K562 (cell line): ENCODE measurements at regions not wholly inside any gene's neighbourhood (a gene's known extent, or its start where the extent isn't known, plus 50 kb on each side); places are given as distances from the start of the nearest gene placed in this dataset.

Experiments
- ATAC-seq: fragments of 200-7000 bp; cut with Tn5 transposase; 3 replicates; pipeline ENCODE4 v1.9.1; 2020; ENCODE audit warnings: moderate library complexity
- BruUV-seq: library from RNA; stranded (reverse); fragments of 400-500 nt; replicated peaks from 2 replicates; lab custom pipeline; 2021; lab: Mats Ljungman, UMichigan
- CTCF ChIA-PET: fragments of 300-600 bp; formaldehyde crosslinking; extraction: SDS; loops from one replicate; lab custom pipeline; 2021; ENCODE audit warnings: low intra/inter-chr PET ratio; lab: Yijun Ruan, JAX
- POLR2A ChIA-PET: fragments of 300-600, 350-650 bp; sonication (Branson Sonifier 250); formaldehyde crosslinking; extraction: SDS; loops from one replicate; lab custom pipeline; 2021; ENCODE audit warnings: antibody characterized with exemption, inconsistent platforms; lab: Yijun Ruan, JAX
- DNase-seq, 4 experiments: peaks; one replicate each; pipeline versions ENCODE4 v3.0.0 to v3.0.0-alpha.2; 2011 to 2018; ENCODE audit warnings: low spot score in 3 of 4, mixed read lengths in 3 of 4; ENCODE audit errors: extremely low read depth in 1 of 4
- FAIRE-seq: peaks from 2 replicates; lab custom pipeline; 2011; peaks lifted over from hg19 to GRCh38; lab: Jason Lieb, UNC
- H2AFZ ChIP-seq: 2 replicates; pipeline ENCODE4 v1.6.0; 2011; ENCODE audit warnings: low read depth, low read length, control low read depth, inconsistent platforms
- H3K27ac ChIP-seq: fragments of 200-600 bp; 3 replicates; pipeline ENCODE4 v1.8.0; 2011; ENCODE audit warnings: low read depth, mild to moderate bottlenecking, control low read depth, inconsistent platforms, low read length, moderate library complexity, mixed read lengths; ENCODE audit errors: extremely low read depth
- H3K27me3 ChIP-seq, 2 experiments: fragments of 300-600 bp in 1 of 2; 2 replicates in 1 of 2; 3 replicates in 1 of 2; pipeline versions ENCODE4 v1.6.0 to v1.8.0; 2011; ENCODE audit warnings: inconsistent platforms in 2 of 2, low read length in 2 of 2, mild to moderate bottlenecking in 1 of 2, mixed read lengths in 1 of 2, moderate library complexity in 1 of 2; ENCODE audit not compliant: control insufficient read depth in 2 of 2, insufficient read depth in 2 of 2
- H3K36me3 ChIP-seq: fragments of 300-600 bp; 3 replicates; pipeline ENCODE4 v1.8.0; 2011; ENCODE audit warnings: mild to moderate bottlenecking, low read length, inconsistent platforms; ENCODE audit not compliant: control insufficient read depth, insufficient read depth
- H3K4me1 ChIP-seq, 2 experiments: fragments of 200-600 bp in 1 of 2; replicated peaks in 1 of 2; 2 replicates in 1 of 2; 3 replicates in 1 of 2; pipeline versions ENCODE4 v1.5.1 to v1.8.0; 2011; ENCODE audit warnings: inconsistent platforms in 2 of 2, low read length in 2 of 2, mild to moderate bottlenecking in 1 of 2, mixed read lengths in 1 of 2, moderate library complexity in 1 of 2; ENCODE audit not compliant: control insufficient read depth in 2 of 2, insufficient read depth in 2 of 2
- H3K4me2 ChIP-seq: 2 replicates; pipeline ENCODE4 v1.6.1; 2011; ENCODE audit warnings: low read length, control low read depth, inconsistent platforms, mixed read lengths; ENCODE audit not compliant: insufficient read depth
- H3K4me3 ChIP-seq: fragments of 200-600 bp; sonication (generic), shearing (Covaris generic); 2 replicates; pipeline ENCODE4 v1.5.1; 2016; ENCODE audit warnings: control low read depth, inconsistent platforms
- H3K79me2 ChIP-seq: fragments of 200-600 bp; 3 replicates; pipeline ENCODE4 v1.8.0; 2011; ENCODE audit warnings: low read length, inconsistent platforms; ENCODE audit not compliant: control insufficient read depth, insufficient read depth
- H3K9ac ChIP-seq, 2 experiments: 2 replicates each; pipeline versions ENCODE4 v1.6.0 to v1.6.1; 2011; ENCODE audit warnings: low read depth in 2 of 2, low read length in 2 of 2, control low read depth in 1 of 2, inconsistent platforms in 1 of 2, mild to moderate bottlenecking in 1 of 2, mixed read lengths in 1 of 2; ENCODE audit not compliant: insufficient read depth in 1 of 2
- H3K9me1 ChIP-seq: one replicate; pipeline ENCODE4 v1.6.0; 2011; ENCODE audit warnings: inconsistent platforms, mild to moderate bottlenecking, low read length, moderate library complexity; ENCODE audit not compliant: control insufficient read depth, insufficient read depth
- H3K9me3 ChIP-seq: replicated peaks from 2 replicates; pipeline ENCODE4 v1.5.1; 2011; ENCODE audit warnings: low read depth, low read length, inconsistent platforms; ENCODE audit not compliant: control insufficient read depth, insufficient read depth
- H4K20me1 ChIP-seq: replicated peaks from 2 replicates; pipeline ENCODE4 v1.6.1; 2011; ENCODE audit warnings: low read length, inconsistent platforms, mixed read lengths; ENCODE audit not compliant: control insufficient read depth, insufficient read depth
- DEAF1 ChIP-seq: fragments of 450-650 bp; formaldehyde crosslinking; IDR thresholded peaks from 2 replicates; pipeline ENCODE4 v1.4.0; 2020; ENCODE audit warnings: mild to moderate bottlenecking, moderate library complexity
- NCOA4 ChIP-seq: fragments of 450-650 bp; IDR thresholded peaks from 2 replicates; pipeline ENCODE4 v1.6.1; 2018; ENCODE audit warnings: mild to moderate bottlenecking; ENCODE audit not compliant: partially characterized antibody
- TCF3 ChIP-seq: sonication (generic); formaldehyde crosslinking; IDR thresholded peaks from 2 replicates; pipeline ENCODE4 v1.4.0; 2020; ENCODE audit warnings: mild to moderate bottlenecking, missing genetic modification reagents
- ZBTB2 ChIP-seq: fragments of 450-650 bp; IDR thresholded peaks from 2 replicates; pipeline ENCODE4 v1.6.1; 2016; ENCODE audit warnings: antibody characterized with exemption
- WGBS: fragments of 100-300 bp; shearing (Covaris generic); methylation state at CpG from one replicate; pipeline ENCODE4 v1.1.6; 2016; ENCODE audit warnings: low coverage, mixed read lengths; ENCODE audit not compliant: insufficient coverage; ENCODE audit errors: missing lambda C conversion rate; 5-methylcytosine and 5-hydroxymethylcytosine counted together
- in situ Hi-C: fragments of 300-500 bp; cut with MboI; formaldehyde crosslinking; loops from 4 replicates; pipeline ENCODE4 v1.15.0; 2018; ENCODE audit warnings: inconsistent platforms, mixed read lengths
- intact Hi-C: fragments of 100-400 bp; cut with micrococcal nuclease; formaldehyde crosslinking; loops from 2 replicates; pipeline ENCODE4 v1.14.2; 2022

GRCh38 chr15:49718846-49719245 lies 98.0 kb downstream of the DTWD1 start:
- 6% methylated on average over 3 of the region's 3 CpGs for WGBS
- no peaks in the 10 kb centered on the region for H3K4me1 ChIP-seq
- no peaks in the 10 kb centered on the region for H3K79me2 ChIP-seq
- FAIRE-seq (no peak), ATAC-seq (no peak), DNase-seq (no peak)
- H3K9me3 ChIP-seq, result no peaks in the 10 kb centered on the region; the same call in 1 of the 2 replicates
- no peaks in the 10 kb centered on the region for H3K9me1 ChIP-seq
- no peaks in the 10 kb centered on the region for H4K20me1 ChIP-seq
- H2AFZ ChIP-seq, result no peak overlapping the region
- no peak overlapping the region for H3K27ac ChIP-seq
- TF ChIP-seq TCF3 (CRISPR knock-in tag), result no peak
- intact Hi-C loops, result no loop called here
- H3K27me3 ChIP-seq, result no peaks in the 10 kb centered on the region
- no peak overlapping the region for H3K4me2 ChIP-seq
- no peak overlapping the region for H3K9ac ChIP-seq
- POLR2A ChIA-PET, result no interaction called here
- no TSS peak for BruUV-seq
- in situ Hi-C loops, result no loop called here
- no peaks in the 10 kb centered on the region for H3K36me3 ChIP-seq
- no peak overlapping the region for H3K4me3 ChIP-seq
- CTCF ChIA-PET, result no interaction called here

GRCh38 chr15:49720261-49720660 lies 99.4 kb downstream of the DTWD1 start:
- Histone ChIP-seq H3K9me1 (no peaks in the 10 kb centered on the region), H3K27me3 (no peaks in the 10 kb centered on the region), H3K9ac (no peak overlapping the region)
- WGBS, result 2% methylated on average over 3 of the region's 3 CpGs
- POLR2A ChIA-PET, result no interaction called here
- intact Hi-C loops, result no loop called here
- no peak for ATAC-seq
- TF ChIP-seq NCOA4 (no peak), DEAF1 (CRISPR knock-in tag) (no peak), ZBTB2 (no peak)
- TF ChIP-seq, all 486 proteins: peak for 0
- FAIRE-seq, result no peak
- in situ Hi-C loops, result no loop called here
- Histone ChIP-seq H3K4me3 (no peak overlapping the region), H3K4me2 (no peak overlapping the region), H3K36me3 (no peaks in the 10 kb centered on the region), H3K4me1 (no peaks in the 10 kb centered on the region), H3K79me2 (no peaks in the 10 kb centered on the region), H3K9me3 (no peaks in the 10 kb centered on the region; the same call in 1 of the 2 replicates), H3K27ac (no peak overlapping the region), H2AFZ (no peak overlapping the region), H4K20me1 (no peaks in the 10 kb centered on the region)
- no TSS peak for BruUV-seq
- no peak for DNase-seq
- CTCF ChIA-PET, result no interaction called here
